ENCODE measurements at regions not wholly inside any gene's neighbourhood (a gene's known extent, or its start where the extent isn't known, plus 50 kb on each side); places are given as distances from the start of the nearest gene placed in this dataset.

GRCh38 chr16:86881118-86881510 lies 302.8 kb downstream of the FOXL1 start:
- Histone ChIP-seq H3K27ac (no peak overlapping the region), H3K4me3 (no peak overlapping the region)
- TF ChIP-seq, protein P1, sequence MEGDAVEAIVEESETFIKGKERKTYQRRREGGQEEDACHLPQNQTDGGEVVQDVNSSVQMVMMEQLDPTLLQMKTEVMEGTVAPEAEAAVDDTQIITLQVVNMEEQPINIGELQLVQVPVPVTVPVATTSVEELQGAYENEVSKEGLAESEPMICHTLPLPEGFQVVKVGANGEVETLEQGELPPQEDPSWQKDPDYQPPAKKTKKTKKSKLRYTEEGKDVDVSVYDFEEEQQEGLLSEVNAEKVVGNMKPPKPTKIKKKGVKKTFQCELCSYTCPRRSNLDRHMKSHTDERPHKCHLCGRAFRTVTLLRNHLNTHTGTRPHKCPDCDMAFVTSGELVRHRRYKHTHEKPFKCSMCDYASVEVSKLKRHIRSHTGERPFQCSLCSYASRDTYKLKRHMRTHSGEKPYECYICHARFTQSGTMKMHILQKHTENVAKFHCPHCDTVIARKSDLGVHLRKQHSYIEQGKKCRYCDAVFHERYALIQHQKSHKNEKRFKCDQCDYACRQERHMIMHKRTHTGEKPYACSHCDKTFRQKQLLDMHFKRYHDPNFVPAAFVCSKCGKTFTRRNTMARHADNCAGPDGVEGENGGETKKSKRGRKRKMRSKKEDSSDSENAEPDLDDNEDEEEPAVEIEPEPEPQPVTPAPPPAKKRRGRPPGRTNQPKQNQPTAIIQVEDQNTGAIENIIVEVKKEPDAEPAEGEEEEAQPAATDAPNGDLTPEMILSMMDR (IDR thresholded peaks at IDR 0.05): no peak
- DNase-seq (ENCODE audit: low spot score): no peak

DNA sequence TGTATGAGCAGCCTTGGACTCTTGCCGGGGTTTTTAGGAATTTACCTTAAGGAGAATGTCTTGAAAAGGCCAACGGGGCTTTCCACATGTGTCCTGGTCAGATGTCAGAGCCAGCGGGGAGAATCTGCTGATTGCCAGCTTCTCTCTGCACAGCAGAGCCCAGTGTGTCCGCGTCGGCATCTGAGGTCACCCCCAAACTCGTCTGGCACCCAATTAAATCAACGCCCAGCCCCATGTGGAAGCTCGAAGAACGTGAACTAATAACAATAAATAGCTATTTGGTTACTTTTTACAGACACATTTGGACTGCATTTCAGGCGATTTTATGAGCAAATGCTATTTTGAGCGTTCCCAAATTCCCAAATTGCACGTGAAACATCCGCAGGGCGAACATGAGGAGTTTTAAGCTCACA lies 303.5 kb downstream of the FOXL1 start:
- no peak overlapping the region for H3K27ac ChIP-seq
- no peak for DNase-seq (ENCODE audit: low spot score)
- TF ChIP-seq, protein P1 (IDR thresholded peaks at IDR 0.05): no peak
- no peak overlapping the region for H3K4me3 ChIP-seq

DNA sequence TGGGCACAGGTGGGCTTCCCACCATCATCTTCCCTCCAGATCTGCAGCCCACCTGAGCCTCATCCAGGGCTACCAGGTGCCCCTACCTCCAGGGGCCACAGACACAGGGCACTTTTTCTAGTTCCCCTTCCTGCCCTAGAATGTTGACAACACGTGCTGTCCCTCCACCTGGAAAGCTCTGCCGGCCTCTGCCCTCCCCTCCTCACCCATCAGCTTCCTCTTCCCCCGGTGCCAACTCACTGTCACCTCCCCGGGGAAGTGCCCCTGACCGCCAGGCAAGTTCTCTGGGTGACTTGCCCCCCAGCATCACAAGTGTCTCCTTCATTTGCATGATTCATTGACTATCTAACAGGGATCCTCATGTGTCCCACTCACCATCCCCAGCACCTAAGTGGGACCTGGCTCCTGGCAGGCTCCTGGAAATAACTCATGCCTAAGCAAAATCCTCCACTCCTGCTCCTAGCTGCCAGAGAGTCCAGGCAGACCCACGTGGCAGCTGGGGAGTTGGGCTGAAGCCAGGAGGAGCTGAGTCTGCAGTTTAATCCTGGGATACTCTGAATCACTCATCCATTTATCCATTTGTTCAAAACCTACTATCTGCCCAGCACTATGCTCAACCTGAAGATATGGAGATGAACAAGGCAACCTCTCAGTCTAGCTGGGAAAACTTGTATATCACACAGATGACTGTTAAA lies 304.4 kb downstream of the FOXL1 start:
- DNase-seq (ENCODE audit: low spot score): no peak
- TF ChIP-seq, protein P1 (IDR thresholded peaks at IDR 0.05): no peak
- Histone ChIP-seq H3K4me3 (no peak overlapping the region), H3K27ac (no peak overlapping the region)

DNA sequence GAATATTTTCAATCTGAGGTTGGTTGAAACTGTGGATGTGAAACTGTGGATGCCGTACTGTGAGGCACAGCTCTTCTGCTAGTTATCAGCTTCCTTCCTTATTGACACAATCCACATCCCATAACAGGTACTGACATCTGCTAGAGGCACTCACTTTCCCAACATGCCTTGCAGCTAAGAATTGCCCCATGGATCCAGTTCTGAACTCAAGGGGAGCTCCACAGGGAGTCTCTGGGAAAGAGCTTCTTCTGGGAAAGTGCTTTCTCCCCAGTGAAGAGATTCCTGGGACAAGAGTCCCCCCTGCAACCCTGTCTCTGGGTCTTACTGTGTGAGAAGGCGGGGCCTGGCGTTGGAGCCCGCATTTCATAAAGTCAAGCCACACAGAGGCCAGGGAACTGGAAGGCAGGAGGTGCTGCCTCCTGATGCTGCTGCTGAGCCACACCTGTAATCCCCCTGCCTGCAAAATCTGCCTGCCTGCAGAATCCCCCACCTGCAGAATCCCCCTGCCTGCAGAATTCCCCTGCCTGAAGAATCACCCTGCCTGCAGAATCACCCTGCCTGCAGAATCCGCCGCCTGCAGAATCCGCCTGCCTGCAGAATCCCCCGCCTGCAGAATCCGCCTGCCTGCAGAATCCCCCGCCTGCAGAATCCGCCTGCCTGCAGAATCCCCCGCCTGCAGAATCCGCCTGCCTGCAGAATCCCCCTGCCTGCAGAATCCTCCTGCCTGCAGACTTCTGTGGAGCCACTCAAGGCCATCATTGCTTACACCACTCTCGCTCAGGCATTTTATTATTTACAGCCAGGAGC lies 305.4 kb downstream of the FOXL1 start:
- TF ChIP-seq, protein P1 (IDR thresholded peaks at IDR 0.05): no peak
- no peak for DNase-seq (ENCODE audit: low spot score)
- Histone ChIP-seq H3K4me3 (no peak overlapping the region), H3K27ac (no peak overlapping the region)

GRCh38 chr16:86884390-86884650 lies 306.0 kb downstream of the FOXL1 start:
- DNase-seq (ENCODE audit: low spot score): no peak
- TF ChIP-seq, protein P1 (IDR thresholded peaks at IDR 0.05): no peak
- Histone ChIP-seq H3K27ac (no peak overlapping the region), H3K4me3 (no peak overlapping the region)

DNA sequence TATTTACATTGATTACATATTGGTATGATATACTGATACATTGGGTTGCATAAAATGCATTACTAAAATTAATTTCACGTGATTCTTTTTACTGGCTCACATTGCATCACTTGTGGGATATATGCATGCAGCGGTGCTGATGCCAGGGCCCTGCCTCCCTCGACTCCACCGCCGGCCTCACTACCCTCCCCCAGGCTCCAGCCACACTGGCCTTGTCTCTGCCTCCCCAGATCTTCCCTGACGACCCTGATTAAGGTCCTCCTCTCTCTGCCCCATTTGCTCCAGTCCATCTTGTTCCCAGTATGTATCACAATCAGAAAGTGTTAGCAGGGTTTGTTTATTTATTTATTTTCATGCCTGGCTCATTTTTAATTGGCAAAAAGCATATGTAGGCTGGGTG lies 306.8 kb downstream of the FOXL1 start:
- Histone ChIP-seq H3K4me3 (no peak overlapping the region), H3K27ac (no peak overlapping the region)
- TF ChIP-seq, protein P1 (IDR thresholded peaks at IDR 0.05): no peak
- DNase-seq (ENCODE audit: low spot score): no peak

DNA sequence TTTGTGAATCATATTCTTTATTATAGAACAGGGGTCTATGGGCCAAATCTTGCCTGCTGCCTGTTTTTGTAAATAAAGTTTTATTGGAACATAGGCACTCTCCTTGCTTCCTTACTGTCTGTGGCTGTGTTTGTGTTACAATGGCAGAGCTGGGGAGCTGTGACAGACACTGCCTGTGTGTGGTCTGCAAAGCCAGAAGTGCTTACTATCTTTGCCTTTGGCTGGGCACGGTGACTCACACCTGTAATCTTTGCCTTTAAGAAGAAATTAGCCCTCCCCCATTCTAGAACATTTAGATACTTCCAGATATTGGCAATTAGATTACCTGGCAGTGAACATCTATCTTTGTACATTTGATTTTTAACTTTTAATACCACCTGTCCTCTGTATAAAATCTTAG lies 308.3 kb downstream of the FOXL1 start:
- no peak overlapping the region for H3K4me3 ChIP-seq
- no peak overlapping the region for H3K27ac ChIP-seq
- no peak for DNase-seq (ENCODE audit: low spot score)
- TF ChIP-seq, protein P1 (IDR thresholded peaks at IDR 0.05): no peak

Data from coronary artery (tissue), 2 donors.